ENCODE measurements at regions not wholly inside any gene's neighbourhood (a gene's known extent, or its start where the extent isn't known, plus 50 kb on each side); places are given as distances from the start of the nearest gene placed in this dataset.

- no peak for TF ChIP-seq CTCF (IDR thresholded peaks at IDR 0.05)
- no peak for TF ChIP-seq ZNF423 (CRISPR knock-in tag; IDR thresholded peaks at IDR 0.05)
- TF ChIP-seq RELA (CRISPR knock-in tag; IDR thresholded peaks at IDR 0.05; ENCODE audit: borderline replicate concordance) = no peak
- no peak for TF ChIP-seq ZNF121 (CRISPR knock-in tag; IDR thresholded peaks at IDR 0.05)
- TF ChIP-seq CREM (CRISPR knock-in tag; IDR thresholded peaks at IDR 0.05) = no peak
- TF ChIP-seq TP53 (CRISPR knock-in tag; IDR thresholded peaks at IDR 0.05) = no peak
- no peak for TF ChIP-seq ZNF263 (CRISPR knock-in tag; IDR thresholded peaks at IDR 0.05; ENCODE audit: low read depth)
- TF ChIP-seq, protein P1, sequence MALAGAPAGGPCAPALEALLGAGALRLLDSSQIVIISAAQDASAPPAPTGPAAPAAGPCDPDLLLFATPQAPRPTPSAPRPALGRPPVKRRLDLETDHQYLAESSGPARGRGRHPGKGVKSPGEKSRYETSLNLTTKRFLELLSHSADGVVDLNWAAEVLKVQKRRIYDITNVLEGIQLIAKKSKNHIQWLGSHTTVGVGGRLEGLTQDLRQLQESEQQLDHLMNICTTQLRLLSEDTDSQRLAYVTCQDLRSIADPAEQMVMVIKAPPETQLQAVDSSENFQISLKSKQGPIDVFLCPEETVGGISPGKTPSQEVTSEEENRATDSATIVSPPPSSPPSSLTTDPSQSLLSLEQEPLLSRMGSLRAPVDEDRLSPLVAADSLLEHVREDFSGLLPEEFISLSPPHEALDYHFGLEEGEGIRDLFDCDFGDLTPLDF (CRISPR knock-in tag; IDR thresholded peaks at IDR 0.05) = no peak
- no peak for TF ChIP-seq JUN (CRISPR knock-in tag; IDR thresholded peaks at IDR 0.05)
- TF ChIP-seq NFYB (CRISPR knock-in tag; conservative IDR thresholded peaks at IDR 0.05; ENCODE audit: low read depth) = no peak
- TF ChIP-seq FOXK1 (CRISPR knock-in tag; IDR thresholded peaks at IDR 0.05) = no peak
- no peak for TF ChIP-seq ATF1 (CRISPR knock-in tag; IDR thresholded peaks at IDR 0.05)
- TF ChIP-seq MXD4 (CRISPR knock-in tag; IDR thresholded peaks at IDR 0.05; ENCODE audit: borderline replicate concordance) = no peak
- TF ChIP-seq, protein P2, sequence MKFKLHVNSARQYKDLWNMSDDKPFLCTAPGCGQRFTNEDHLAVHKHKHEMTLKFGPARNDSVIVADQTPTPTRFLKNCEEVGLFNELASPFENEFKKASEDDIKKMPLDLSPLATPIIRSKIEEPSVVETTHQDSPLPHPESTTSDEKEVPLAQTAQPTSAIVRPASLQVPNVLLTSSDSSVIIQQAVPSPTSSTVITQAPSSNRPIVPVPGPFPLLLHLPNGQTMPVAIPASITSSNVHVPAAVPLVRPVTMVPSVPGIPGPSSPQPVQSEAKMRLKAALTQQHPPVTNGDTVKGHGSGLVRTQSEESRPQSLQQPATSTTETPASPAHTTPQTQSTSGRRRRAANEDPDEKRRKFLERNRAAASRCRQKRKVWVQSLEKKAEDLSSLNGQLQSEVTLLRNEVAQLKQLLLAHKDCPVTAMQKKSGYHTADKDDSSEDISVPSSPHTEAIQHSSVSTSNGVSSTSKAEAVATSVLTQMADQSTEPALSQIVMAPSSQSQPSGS (CRISPR knock-in tag; IDR thresholded peaks at IDR 0.05; ENCODE audit: borderline replicate concordance, low read depth) = no peak
Measured at GRCh38 chr18:22547807-22548561, 130.3 kb upstream of the CTAGE1 start.

Data from WTC11 (cell line).